ENCODE measurements at regions not wholly inside any gene's neighbourhood (a gene's known extent, or its start where the extent isn't known, plus 50 kb on each side); places are given as distances from the start of the nearest gene placed in this dataset.

DNA sequence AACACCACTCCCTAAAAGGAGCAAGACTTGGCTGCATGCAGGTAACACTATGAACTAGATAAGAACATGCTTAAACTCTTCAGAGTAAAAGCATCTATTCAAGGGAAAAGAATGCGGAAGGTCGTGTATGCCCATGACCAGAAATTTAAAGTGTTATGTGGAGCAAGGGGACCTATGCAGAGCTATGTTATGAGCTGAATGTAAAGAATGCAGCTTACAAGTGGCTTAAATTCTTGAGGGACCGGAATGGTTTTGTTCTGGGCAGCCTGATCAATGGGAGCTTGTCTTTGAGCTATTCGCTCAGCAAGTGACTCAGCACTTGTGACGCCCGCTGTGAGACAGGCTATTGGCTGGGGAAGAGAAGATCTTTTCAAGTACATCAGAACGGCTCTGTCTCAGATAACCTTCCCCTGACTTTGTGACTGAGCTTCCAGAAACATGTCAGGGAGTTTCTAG, 367.5 kb upstream of the THBS1 start (continued):
- no peak for TF ChIP-seq ZNF431 (CRISPR knock-in tag; IDR thresholded peaks at IDR 0.05; ENCODE audit: borderline replicate concordance, low read depth)
- TF ChIP-seq JUN (CRISPR knock-in tag; IDR thresholded peaks at IDR 0.05), result 0 out of 2 replicates have a peak, but pooled peaks have one; percentile 42
- no peak for TF ChIP-seq ZNF224 (CRISPR knock-in tag; IDR thresholded peaks at IDR 0.05)
- TF ChIP-seq, protein P1, sequence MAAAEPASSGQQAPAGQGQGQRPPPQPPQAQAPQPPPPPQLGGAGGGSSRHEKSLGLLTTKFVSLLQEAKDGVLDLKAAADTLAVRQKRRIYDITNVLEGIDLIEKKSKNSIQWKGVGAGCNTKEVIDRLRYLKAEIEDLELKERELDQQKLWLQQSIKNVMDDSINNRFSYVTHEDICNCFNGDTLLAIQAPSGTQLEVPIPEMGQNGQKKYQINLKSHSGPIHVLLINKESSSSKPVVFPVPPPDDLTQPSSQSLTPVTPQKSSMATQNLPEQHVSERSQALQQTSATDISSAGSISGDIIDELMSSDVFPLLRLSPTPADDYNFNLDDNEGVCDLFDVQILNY (CRISPR knock-in tag; conservative IDR thresholded peaks at IDR 0.05), result no peak
- no peak for TF ChIP-seq KDM3A (CRISPR knock-in tag; IDR thresholded peaks at IDR 0.05; ENCODE audit: low read depth)
- TF ChIP-seq MIXL1 (CRISPR knock-in tag; IDR thresholded peaks at IDR 0.05), result no peak
- TF ChIP-seq, protein P2, sequence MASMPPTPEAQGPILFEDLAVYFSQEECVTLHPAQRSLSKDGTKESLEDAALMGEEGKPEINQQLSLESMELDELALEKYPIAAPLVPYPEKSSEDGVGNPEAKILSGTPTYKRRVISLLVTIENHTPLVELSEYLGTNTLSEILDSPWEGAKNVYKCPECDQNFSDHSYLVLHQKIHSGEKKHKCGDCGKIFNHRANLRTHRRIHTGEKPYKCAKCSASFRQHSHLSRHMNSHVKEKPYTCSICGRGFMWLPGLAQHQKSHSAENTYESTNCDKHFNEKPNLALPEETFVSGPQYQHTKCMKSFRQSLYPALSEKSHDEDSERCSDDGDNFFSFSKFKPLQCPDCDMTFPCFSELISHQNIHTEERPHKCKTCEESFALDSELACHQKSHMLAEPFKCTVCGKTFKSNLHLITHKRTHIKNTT (CRISPR knock-in tag; IDR thresholded peaks at IDR 0.05), result no peak
- no peak for TF ChIP-seq ZNF703 (CRISPR knock-in tag; IDR thresholded peaks at IDR 0.05; ENCODE audit: borderline replicate concordance)
- TF ChIP-seq ZNF879 (CRISPR knock-in tag; IDR thresholded peaks at IDR 0.05), result no peak
- TF ChIP-seq, protein P3, sequence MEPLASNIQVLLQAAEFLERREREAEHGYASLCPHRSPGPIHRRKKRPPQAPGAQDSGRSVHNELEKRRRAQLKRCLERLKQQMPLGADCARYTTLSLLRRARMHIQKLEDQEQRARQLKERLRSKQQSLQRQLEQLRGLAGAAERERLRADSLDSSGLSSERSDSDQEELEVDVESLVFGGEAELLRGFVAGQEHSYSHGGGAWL (CRISPR knock-in tag; IDR thresholded peaks at IDR 0.05), result no peak
- no peak for TF ChIP-seq ZNF230 (CRISPR knock-in tag; IDR thresholded peaks at IDR 0.05)
- no peak for TF ChIP-seq ZNF292 (CRISPR knock-in tag; IDR thresholded peaks at IDR 0.05; ENCODE audit: borderline replicate concordance, low read depth)
- TF ChIP-seq, protein P4, sequence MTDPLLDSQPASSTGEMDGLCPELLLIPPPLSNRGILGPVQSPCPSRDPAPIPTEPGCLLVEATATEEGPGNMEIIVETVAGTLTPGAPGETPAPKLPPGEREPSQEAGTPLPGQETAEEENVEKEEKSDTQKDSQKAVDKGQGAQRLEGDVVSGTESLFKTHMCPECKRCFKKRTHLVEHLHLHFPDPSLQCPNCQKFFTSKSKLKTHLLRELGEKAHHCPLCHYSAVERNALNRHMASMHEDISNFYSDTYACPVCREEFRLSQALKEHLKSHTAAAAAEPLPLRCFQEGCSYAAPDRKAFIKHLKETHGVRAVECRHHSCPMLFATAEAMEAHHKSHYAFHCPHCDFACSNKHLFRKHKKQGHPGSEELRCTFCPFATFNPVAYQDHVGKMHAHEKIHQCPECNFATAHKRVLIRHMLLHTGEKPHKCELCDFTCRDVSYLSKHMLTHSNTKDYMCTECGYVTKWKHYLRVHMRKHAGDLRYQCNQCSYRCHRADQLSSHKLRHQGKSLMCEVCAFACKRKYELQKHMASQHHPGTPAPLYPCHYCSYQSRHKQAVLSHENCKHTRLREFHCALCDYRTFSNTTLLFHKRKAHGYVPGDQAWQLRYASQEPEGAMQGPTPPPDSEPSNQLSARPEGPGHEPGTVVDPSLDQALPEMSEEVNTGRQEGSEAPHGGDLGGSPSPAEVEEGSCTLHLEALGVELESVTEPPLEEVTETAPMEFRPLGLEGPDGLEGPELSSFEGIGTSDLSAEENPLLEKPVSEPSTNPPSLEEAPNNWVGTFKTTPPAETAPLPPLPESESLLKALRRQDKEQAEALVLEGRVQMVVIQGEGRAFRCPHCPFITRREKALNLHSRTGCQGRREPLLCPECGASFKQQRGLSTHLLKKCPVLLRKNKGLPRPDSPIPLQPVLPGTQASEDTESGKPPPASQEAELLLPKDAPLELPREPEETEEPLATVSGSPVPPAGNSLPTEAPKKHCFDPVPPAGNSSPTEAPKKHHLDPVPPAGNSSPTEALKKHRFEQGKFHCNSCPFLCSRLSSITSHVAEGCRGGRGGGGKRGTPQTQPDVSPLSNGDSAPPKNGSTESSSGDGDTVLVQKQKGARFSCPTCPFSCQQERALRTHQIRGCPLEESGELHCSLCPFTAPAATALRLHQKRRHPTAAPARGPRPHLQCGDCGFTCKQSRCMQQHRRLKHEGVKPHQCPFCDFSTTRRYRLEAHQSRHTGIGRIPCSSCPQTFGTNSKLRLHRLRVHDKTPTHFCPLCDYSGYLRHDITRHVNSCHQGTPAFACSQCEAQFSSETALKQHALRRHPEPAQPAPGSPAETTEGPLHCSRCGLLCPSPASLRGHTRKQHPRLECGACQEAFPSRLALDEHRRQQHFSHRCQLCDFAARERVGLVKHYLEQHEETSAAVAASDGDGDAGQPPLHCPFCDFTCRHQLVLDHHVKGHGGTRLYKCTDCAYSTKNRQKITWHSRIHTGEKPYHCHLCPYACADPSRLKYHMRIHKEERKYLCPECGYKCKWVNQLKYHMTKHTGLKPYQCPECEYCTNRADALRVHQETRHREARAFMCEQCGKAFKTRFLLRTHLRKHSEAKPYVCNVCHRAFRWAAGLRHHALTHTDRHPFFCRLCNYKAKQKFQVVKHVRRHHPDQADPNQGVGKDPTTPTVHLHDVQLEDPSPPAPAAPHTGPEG (CRISPR knock-in tag; IDR thresholded peaks at IDR 0.05), result no peak
- no peak for TF ChIP-seq FIP1L1 (IDR thresholded peaks at IDR 0.05; ENCODE audit: borderline replicate concordance, insufficient read depth, low read depth, low read length)
- no peak for TF ChIP-seq HNRNPK (IDR thresholded peaks at IDR 0.05; ENCODE audit: low read depth, low read length, poor library complexity, severe bottlenecking)
- TF ChIP-seq, protein P5, sequence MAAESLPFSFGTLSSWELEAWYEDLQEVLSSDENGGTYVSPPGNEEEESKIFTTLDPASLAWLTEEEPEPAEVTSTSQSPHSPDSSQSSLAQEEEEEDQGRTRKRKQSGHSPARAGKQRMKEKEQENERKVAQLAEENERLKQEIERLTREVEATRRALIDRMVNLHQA (CRISPR knock-in tag; IDR thresholded peaks at IDR 0.05), result no peak
- TF ChIP-seq, protein P6, sequence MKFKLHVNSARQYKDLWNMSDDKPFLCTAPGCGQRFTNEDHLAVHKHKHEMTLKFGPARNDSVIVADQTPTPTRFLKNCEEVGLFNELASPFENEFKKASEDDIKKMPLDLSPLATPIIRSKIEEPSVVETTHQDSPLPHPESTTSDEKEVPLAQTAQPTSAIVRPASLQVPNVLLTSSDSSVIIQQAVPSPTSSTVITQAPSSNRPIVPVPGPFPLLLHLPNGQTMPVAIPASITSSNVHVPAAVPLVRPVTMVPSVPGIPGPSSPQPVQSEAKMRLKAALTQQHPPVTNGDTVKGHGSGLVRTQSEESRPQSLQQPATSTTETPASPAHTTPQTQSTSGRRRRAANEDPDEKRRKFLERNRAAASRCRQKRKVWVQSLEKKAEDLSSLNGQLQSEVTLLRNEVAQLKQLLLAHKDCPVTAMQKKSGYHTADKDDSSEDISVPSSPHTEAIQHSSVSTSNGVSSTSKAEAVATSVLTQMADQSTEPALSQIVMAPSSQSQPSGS (CRISPR knock-in tag; IDR thresholded peaks at IDR 0.05), result 0 out of 2 replicates have a peak, but pooled peaks have one; percentile 40
- TF ChIP-seq NPAS2 (CRISPR knock-in tag; IDR thresholded peaks at IDR 0.05; ENCODE audit: borderline replicate concordance), result no peak
- no peak for TF ChIP-seq SNRNP70 (IDR thresholded peaks at IDR 0.05; ENCODE audit: low read depth, low read length)
- TF ChIP-seq NFIC (IDR thresholded peaks at IDR 0.05; ENCODE audit: low read length), result no peak
